NCI-H82 treated with DMSO at 0.1 percent for 48 hours (cell line): ENCODE measurements at regions not wholly inside any gene's neighbourhood (a gene's known extent, or its start where the extent isn't known, plus 50 kb on each side); places are given as distances from the start of the nearest gene placed in this dataset.

Source experiments
- DNase-seq: peaks from one replicate; lab custom pipeline; 2025; ENCODE audit not compliant: unreplicated experiment; lab: John Stamatoyannopoulos, UW

GRCh38 chr1:38097284-38097898, 50.8 kb upstream of the POU3F1 start:
- DNase-seq, result no peak
